ENCODE measurements at regions not wholly inside any gene's neighbourhood (a gene's known extent, or its start where the extent isn't known, plus 50 kb on each side); places are given as distances from the start of the nearest gene placed in this dataset.

GRCh38 chr5:4717446-4717845 lies 422.7 kb upstream of the ADAMTS16 start:
- no peak for DNase-seq (ENCODE audit: extremely low spot score)
- 58% methylated on average over 1 of the region's 1 CpG for WGBS
- Histone ChIP-seq H3K9me3 (peaks cover 0 to 7% (median 2%) of the 10 kb centered on the region in 4 donors), H3K4me3 (no peak overlapping the region), H3K36me3 (no peaks in the 10 kb centered on the region), H3K27me3 (no peaks in the 10 kb centered on the region), H3K27ac (replicated peaks in 1 of 4) (no peak overlapping the region), H3K4me1 (no peaks in the 10 kb centered on the region)
- intact Hi-C loops (cut with DNase I): no loop called here
- TF ChIP-seq CTCF (IDR thresholded peaks at IDR 0.05) (no peak), EP300 (IDR thresholded peaks at IDR 0.05) (no peak), POLR2AphosphoS5 (IDR thresholded peaks at IDR 0.05) (no peak), POLR2A (IDR thresholded peaks at IDR 0.05; ENCODE audit: low read depth) (no peak)

GRCh38 chr5:4720831-4721230 lies 419.3 kb upstream of the ADAMTS16 start:
- Histone ChIP-seq H3K9me3 (no peaks in the 10 kb centered on the region), H3K4me3 (no peak overlapping the region), H3K27ac (replicated peaks in 1 of 4) (no peak overlapping the region), H3K27me3 (no peaks in the 10 kb centered on the region), H3K36me3 (no peaks in the 10 kb centered on the region), H3K4me1 (no peaks in the 10 kb centered on the region)
- WGBS: 73% methylated on average over 6 of the region's 6 CpGs
- DNase-seq (ENCODE audit: extremely low spot score): no peak
- intact Hi-C loops (cut with DNase I): no loop called here
- TF ChIP-seq POLR2A (IDR thresholded peaks at IDR 0.05; ENCODE audit: low read depth): no peak
- no peak for TF ChIP-seq CTCF (IDR thresholded peaks at IDR 0.05)
- no peak for TF ChIP-seq POLR2AphosphoS5 (IDR thresholded peaks at IDR 0.05)
- no peak for TF ChIP-seq EP300 (IDR thresholded peaks at IDR 0.05)

GRCh38 chr5:4722886-4723285 lies 417.2 kb upstream of the ADAMTS16 start:
- Histone ChIP-seq H3K9me3 (no peaks in the 10 kb centered on the region), H3K27ac (replicated peaks in 1 of 4) (no peak overlapping the region), H3K36me3 (no peaks in the 10 kb centered on the region), H3K4me1 (no peaks in the 10 kb centered on the region), H3K4me3 (no peak overlapping the region), H3K27me3 (no peaks in the 10 kb centered on the region)
- intact Hi-C loops (cut with DNase I): no loop called here
- 79% methylated on average over 2 of the region's 2 CpGs for WGBS
- DNase-seq (ENCODE audit: extremely low spot score): no peak
- no peak for TF ChIP-seq POLR2A (IDR thresholded peaks at IDR 0.05; ENCODE audit: low read depth)
- no peak for TF ChIP-seq EP300 (IDR thresholded peaks at IDR 0.05)
- no peak for TF ChIP-seq POLR2AphosphoS5 (IDR thresholded peaks at IDR 0.05)
- TF ChIP-seq CTCF (IDR thresholded peaks at IDR 0.05): no peak

GRCh38 chr5:4725594-4725993 lies 414.5 kb upstream of the ADAMTS16 start:
- intact Hi-C loops (cut with DNase I): no loop called here
- WGBS: 84% methylated on average over 4 of the region's 4 CpGs
- H3K36me3 ChIP-seq: no peaks in the 10 kb centered on the region
- no peak for DNase-seq (ENCODE audit: extremely low spot score)
- H3K4me3 ChIP-seq: no peak overlapping the region
- H3K27ac ChIP-seq (replicated peaks in 1 of 4): no peak overlapping the region
- H3K27me3 ChIP-seq: no peaks in the 10 kb centered on the region
- no peak for TF ChIP-seq EP300 (IDR thresholded peaks at IDR 0.05)
- no peak for TF ChIP-seq POLR2A (IDR thresholded peaks at IDR 0.05; ENCODE audit: low read depth)
- TF ChIP-seq CTCF (IDR thresholded peaks at IDR 0.05): no peak
- TF ChIP-seq POLR2AphosphoS5 (IDR thresholded peaks at IDR 0.05): no peak
- no peaks in the 10 kb centered on the region for H3K4me1 ChIP-seq
- no peaks in the 10 kb centered on the region for H3K9me3 ChIP-seq

- Histone ChIP-seq H3K36me3 (no peaks in the 10 kb centered on the region), H3K27me3 (peaks cover 0 to 3% (median 0%) of the 10 kb centered on the region in 4 donors), H3K27ac (replicated peaks in 1 of 4) (no peak overlapping the region), H3K9me3 (no peaks in the 10 kb centered on the region), H3K4me3 (no peak overlapping the region), H3K4me1 (no peaks in the 10 kb centered on the region)
- no peak for TF ChIP-seq CTCF (IDR thresholded peaks at IDR 0.05)
- TF ChIP-seq EP300 (IDR thresholded peaks at IDR 0.05): no peak
- TF ChIP-seq POLR2AphosphoS5 (IDR thresholded peaks at IDR 0.05): no peak
- whole genome bisulfite sequencing: 43% methylated on average over 5 of the region's 5 CpGs
- intact Hi-C loops (cut with DNase I): no loop called here
- no peak for DNase-seq (ENCODE audit: extremely low spot score)
Observed at GRCh38 chr5:4730279-4730678, 409.9 kb upstream of the ADAMTS16 start.
